HG03520 (cell line): ENCODE measurements at regions not wholly inside any gene's neighbourhood (a gene's known extent, or its start where the extent isn't known, plus 50 kb on each side); places are given as distances from the start of the nearest gene placed in this dataset.

ENCODE experiments used
- ATAC-seq: cut with Tn5 transposase; IDR thresholded peaks from one replicate; pipeline ENCODE4 v1.9.1; 2021; ENCODE audit warnings: mild to moderate bottlenecking, moderate library complexity; ENCODE audit not compliant: unreplicated experiment

DNA sequence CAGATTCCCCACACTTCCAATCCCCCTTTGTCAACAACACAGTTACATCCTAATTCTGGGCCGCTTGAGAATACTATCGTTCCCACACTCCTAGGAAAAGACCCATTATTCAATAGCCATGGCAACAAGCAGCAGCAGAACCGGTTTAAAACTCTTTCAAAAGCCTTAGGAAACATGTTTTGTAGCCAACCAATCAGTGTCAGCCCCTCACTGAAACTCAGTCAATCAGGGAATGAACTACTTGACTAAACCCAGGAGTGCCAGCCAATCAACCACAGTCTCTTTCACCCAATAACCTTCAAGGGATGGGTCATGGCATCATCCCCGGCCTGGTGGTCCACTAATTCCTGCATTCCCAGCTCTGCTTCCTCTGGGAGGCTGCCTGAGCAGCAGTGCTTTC is 204.8 kb upstream of the HS6ST1 start:
- ATAC-seq, result no peak

DNA sequence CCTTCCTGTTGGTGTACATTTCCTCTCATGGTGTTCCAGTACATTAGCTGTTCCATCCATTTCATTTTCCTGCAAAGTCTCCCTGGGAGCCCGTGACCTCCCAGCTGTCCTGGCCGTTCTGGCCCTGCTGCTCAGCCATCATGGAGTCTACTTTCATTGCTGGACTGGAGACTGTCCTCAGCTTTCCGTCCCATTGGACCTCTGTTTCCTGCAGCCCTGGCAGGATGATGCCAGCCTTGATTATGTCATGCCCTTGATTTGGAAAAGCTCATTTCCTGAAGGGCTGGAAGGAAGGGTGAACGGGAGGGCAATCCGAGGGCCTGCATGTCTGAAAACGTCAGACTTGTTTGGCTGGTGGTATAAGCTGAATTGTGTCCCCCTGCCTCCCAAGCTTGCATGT is 205.5 kb upstream of the HS6ST1 start:
- ATAC-seq, result no peak

DNA sequence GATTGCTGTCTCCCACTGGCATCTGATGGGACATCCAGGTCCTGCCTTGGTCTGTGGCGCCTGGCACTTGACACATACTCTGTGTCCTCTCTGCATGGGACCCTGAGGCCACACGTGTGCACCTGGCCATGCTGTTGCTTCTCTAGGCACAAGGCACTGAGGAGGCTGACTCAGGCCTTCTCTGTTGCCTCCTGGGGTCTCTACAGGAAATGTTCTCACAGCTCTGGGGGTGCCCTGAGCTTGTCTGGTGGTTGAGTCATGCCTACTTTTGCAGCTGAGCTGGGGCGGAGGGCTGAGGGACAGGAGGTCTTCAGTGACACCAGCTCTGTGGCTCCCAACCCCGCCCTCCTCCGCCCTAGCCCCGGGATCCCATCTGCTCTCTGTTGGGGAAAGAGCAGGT is 207.0 kb upstream of the HS6ST1 start:
- ATAC-seq, result no peak

DNA sequence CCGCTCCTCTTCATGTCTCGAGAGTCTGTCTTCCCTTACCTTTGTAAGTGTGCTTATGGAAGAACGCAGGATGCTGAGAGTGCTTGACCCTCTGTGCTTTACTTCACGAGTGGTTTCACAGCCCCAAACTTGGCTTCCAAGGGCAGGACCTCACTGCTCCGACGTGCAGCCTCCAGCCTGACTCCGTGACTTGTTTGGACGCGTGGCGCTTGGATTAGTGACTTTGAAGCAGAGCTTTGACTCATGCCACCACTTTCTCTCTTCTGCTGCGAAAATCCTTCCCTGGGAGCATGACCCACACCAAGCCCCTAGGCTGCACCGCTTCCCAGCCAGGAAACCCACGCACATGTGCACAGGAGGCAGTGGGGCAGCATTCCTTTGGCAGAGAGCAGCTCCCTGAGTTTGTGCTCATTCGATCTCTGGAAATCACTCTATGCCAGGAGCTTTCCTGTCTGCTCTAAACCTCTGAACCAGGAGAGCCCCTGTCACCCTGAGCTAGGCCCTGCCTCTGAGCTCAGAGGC is 207.8 kb upstream of the HS6ST1 start:
- no peak for ATAC-seq

DNA sequence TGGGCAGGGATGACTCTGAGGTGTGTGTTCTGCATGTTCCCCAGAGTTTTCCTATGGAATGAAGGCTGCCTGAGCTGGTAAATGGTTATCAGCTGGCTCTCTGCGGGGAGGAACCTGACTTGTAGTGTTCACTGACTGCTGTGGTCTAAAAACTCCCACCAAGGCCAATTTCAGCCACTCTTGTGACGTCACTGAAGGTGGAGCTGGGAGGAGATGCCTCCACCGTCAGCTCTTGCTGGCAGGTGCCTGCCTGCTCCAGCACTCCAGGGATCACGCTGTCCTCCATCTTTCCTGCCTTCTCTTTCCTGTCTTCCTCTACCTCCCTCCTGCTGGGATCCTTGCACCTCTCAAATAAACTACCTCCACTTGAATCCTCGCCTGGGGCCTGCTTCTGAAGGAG is 209.5 kb upstream of the HS6ST1 start:
- no peak for ATAC-seq

DNA sequence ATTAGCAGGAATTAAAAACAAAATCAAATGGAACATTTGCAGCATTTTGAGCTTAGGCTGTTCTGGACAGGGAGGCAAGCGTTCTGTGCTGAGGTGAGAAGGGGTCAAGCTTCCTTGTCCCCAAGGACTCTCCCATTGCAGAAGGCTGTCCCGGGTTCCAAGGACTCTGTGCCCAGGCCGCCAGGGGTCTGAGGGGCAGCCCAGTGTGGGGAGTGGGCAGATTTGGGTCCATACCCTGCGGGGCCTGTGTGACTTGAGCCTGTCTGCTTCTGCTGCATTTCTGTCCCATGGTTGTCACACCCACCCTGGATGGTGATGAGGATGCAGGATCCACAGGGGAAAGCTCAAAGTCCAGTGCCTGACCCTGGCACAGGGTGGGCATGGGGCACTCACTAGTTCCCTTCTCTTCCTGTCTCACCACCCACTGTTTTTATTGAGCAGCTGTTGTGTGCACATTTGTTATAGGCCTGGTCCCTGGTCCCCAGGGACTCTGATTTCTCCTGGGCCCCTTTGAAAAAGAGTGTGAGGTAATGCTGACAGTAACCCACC is 211.4 kb upstream of the HS6ST1 start:
- no peak for ATAC-seq

DNA sequence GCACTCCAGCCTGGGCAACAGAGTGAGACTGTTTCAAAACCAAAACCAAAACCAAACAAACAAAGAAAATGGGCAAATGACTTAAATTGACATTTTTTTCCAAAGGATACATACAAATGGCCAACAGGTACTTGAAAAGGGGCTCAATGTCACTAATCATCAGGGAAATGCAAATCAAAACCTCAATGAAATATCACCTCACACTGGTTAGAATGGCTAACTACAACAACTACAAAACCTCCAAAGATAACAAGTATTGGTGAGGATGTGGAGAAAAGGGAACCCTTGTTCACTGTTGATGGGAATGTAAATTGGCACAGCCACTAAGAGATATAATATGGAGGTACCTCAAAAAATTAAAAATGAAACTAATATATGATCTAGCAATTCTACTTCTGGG is 213.2 kb upstream of the HS6ST1 start:
- no peak for ATAC-seq

DNA sequence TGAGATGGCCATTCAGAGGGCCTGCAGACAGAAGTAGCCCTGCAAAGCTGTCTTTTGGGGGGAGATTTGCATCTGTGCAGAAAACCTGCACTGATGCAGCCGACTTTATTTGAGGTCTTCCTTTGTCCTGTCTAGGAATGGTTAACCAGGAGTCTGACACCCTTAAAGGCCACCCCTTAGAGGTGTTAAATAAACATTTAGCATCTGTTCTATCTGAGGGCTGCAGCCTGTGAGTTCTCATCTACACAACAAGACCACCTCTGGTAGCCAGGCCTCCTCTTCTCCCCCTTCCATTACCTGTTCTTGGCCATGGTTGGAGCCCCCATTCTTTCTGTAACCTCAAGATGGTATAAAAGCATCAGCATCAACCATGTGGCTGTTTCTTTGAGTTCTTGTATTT is 214.4 kb upstream of the HS6ST1 start:
- no peak for ATAC-seq

DNA sequence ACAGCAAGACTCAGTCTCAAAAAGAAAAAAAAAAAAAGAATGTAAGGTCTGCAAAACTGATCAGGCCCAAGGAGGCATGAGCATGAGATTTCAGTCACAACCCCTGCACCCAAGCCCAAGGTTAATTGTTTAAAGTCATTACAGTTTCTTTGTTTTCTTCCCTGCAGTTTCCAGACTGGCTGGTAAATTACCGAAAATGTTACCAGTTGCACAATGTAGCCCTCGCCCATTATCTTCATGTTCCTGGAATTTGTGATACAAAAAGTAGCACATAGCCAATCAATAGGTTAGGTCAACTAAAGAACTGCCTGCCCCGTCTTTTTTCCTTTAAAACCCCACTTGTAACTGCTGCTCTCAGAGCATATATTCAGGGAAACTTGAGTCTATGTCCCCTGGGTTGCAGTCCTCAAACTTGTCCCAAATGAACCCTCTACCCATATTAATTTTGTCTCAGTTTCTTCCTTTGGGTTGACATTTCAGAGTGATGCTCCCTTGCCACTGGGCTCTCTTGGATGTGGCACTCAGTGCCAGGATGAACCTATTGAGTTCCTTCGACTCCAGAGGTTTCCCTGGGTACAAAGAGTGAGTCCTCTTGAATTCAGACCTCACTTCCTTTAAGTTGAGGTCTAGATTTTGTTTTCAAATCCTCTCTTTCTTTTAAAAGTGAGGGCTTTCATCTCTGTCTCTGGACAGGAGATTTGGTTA is 216.2 kb upstream of the HS6ST1 start:
- no peak for ATAC-seq

DNA sequence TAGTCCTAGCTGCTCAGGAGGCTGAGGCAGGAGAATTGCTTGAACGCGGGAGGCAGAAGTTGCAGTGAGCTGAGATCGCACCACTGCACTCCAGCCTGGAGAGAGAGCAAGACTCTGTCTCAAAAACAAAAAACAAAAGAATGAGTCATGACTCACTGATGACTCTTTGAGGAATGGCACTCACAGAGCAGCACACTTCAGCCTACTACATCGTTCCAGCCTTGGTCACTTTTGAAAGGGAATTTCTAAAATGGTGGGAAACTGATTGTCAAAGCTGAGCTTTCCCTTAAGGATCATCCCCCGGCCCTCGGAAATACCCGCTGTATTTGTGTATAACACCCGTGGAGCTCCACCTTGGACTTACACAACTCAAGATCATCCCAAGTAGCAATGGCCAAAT is 217.3 kb upstream of the HS6ST1 start:
- no peak for ATAC-seq

DNA sequence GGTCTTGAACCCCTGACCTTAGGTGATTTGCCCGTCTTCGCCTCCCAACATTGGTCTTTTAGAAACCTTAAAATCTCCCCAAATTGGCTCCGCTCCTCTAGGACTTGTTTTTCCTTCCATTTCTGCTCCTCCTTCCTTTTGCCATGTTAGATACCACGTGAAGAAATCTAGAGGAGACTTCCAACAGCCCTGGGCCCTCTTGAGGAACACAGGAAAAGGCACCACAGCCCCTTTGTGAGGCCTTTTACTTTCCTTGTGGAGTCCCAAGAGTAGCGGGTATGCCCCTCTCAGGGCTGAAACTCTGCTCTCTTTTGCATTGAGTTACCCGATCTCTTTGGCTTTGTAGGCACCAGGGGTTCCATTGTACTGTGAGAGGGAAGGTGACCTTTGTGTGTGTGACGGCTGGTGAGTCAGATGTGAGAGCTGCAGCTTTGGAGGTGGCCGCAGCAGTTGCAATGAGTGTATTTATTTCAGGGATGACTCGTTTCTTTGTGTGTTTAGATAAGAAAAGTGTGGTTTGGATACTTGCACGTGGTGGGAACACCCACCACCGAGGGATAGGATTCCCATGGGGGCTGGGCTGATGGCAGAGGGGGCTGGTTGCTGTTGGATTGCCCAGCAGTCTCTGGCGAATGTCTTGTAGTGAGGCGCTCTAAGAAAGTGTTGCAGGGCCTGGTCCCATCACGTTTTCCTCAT is 218.4 kb upstream of the HS6ST1 start:
- ATAC-seq, result no peak

DNA sequence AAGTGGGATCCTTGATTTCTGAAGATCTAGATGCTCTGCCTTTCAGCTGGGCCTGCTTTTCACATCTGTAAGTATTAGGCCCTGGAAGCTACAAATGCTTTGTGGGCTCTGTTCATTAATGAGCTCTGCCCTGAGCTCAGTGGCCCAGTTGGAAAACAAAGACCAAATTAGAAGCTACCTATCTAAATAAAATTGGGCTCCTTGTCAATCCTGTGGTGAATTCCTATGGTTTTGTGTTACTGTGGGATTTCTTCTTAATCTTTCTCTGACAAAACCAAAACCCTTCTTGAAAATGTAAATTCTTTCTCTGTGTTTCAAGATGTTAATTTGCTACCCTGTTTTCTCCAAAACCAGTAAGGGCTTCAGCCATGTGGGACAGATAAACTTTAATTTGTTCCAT is 219.0 kb upstream of the HS6ST1 start:
- no peak for ATAC-seq

DNA sequence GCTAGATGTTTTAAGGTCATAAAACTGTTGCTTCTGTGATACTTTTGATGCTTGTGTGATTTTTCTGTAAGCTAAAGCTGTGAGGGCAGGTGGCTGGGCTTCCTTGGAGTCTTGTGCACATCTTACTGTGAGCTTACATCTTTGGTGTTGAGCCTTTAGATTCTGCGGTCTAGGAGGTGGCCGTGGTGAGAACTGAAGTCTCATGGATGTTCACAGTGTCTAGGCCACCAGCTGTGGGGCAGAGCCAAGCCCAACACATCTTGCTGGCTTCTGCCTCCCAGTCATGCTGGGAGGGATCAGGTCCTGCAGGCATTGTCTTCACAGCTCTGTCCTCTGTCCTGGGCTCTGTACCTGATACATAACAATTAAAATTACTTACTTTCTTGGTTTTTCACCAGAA is 219.7 kb upstream of the HS6ST1 start:
- ATAC-seq, result no peak

DNA sequence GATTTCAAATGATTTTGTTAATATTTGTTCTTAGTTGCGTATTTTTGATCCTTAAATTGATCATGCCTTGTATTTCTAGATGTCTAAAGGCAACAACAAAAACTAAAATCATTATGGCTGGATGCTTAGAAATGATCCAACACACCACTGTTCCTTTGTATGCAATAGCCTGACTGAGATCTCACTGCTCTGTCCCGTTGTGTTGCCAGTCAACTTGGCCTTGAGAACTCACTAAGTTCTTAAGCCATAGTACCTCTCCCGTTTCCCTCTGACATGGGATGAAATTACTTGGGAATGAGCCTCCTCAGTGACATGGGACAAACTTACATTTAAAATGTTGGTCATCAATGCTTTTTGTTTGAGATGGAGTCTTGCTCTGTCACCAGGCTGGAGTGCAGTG is 222.0 kb upstream of the HS6ST1 start:
- no peak for ATAC-seq

DNA sequence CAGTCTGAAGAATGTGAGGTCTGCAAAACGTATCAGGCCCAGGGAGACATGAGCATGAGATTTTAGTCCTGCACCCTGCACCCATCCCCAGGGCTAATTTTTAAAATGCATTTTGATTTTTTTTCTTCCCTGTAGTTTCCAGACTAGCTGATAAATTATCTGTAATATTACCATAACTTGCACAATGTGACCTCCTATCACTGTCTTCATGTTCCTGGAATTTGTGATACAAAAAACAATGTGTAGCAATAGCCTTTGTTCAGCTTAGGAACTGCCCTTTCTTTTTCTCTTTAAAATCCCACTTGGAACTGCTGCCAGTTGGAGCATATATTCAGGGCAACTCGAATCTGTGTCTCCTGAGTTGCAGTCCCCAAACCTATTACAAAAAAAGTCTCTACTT is 222.8 kb upstream of the HS6ST1 start:
- ATAC-seq, result no peak

DNA sequence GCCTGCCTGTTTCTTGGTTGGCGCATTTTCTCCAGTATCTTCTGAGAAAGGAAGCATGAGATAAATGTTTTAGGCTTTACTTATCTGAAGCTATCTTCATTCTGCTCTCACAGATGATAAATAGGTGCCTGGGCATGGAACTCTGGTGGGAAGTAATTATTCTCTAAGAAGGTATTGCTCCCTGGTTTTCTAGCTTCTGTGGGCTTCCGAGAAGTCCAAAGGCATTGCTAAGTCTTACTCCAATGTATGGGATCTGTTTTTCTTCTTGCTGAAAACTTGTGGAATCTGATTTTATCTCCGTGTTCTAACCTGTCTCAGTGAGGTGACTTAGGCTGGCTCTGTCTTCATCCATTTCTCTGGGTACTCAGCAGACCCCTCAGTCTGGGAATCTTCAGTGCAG is 224.4 kb upstream of the HS6ST1 start:
- ATAC-seq, result no peak

DNA sequence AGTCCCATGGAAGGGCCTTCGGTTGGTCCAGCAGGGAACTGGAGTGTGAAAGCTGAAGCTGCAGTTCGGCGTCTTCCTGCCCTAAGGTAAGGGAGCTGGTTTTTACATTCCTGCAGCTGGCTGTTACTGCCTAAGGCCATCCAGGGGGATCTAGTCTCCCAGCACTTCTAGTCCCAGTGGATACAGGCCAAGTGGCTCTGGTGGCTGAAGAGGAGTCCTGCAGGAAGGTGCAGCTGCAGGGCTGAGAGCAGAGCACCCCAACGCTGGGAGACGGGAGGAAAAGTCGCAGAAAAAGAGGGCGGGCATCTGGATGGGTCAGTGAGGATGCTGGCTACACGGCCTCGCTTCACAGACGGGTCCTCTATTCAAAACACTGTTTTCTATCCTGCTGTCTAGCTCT is 225.0 kb upstream of the HS6ST1 start:
- no peak for ATAC-seq

DNA sequence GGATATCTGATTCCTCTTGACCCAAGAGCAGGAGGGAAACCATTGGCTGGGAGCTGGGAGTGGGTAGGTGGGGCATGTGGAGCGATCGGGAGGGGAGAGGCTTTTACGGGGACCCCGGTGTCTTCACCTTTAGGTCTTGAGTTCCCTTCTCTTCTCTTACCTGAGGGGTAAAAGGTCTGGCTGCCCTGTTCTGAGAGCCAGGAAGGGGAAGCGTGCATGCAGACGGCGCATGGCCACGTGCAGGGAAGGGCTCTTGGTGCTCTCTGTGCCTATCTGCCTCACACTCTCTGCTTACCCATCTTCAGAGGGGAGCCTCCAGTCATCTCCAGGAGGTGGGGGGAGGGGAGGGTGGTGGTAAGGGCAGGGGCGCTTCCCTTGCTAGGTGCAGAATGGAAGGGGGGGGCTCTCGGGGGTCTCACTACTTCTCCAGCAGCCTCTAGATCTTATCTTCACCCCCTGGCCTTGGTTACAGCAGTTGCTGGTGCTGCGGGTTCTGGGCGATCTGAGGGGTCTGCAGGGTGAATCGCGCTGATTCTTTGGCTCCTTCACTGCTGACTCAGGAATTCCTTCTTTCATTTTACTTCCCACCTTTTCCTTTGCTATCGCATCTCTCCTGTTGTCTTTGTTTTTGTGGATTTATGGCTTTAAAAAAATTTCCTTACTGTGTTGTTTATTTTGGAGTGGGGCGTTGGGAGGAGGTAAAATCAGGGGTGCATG is 225.8 kb upstream of the HS6ST1 start:
- ATAC-seq, result no peak

DNA sequence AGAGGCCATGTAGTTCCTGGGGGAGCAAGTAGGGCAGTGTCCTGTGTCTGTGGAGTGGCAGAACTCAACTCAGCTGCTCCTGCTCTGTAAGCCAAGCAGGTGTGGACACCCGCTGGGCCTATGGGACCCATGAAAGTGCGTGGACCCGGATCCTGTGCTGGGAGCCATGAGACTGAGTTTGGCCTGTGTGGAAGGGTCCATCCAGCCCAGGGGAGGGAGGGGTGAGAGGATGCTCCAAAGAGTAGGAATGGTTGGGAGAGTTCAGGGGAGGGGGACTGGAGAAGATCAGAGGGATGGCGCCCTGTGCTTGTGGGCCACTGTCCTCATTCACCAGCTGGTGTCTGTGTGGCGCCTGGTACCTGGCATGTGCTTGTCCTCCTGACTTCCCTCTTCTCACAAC is 226.4 kb upstream of the HS6ST1 start:
- no peak for ATAC-seq

DNA sequence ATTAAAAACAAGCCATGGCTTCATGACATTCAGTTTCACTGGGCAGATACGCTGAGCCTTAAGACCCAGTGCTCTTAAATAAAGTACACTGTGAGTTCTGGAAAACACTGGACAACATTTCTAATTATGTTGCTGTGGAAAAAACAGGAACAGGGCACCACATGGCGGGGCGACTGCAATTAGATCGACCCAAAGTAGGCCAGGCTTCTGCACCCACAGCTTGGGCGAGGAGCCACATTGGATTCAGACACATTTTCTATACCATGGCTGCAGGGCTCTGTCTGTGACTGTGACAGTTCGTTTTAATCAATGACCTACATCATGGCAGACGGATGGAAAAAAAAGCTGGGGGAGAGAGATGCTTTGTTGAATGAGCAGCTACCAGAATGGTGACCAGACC is 227.2 kb upstream of the HS6ST1 start:
- ATAC-seq, result no peak

DNA sequence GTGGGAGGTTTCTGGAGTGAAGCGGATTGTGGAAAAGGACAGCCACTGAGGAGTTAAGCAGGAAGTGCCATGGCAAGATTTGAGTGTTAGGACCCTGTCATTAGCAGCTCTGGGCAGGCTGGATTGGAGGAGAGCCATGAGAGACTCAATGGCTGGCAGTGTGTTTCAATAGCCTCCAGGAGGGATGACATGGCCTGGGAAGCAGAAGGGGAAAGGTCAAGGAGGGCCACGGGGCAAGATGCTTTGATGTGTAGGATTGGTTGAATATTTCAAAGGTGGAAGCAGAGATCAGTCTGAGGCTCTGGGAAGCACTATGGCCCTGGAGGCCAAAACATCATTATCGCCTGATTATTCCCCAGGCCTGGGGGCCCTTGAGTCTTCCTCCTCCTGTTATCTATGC is 229.0 kb upstream of the HS6ST1 start:
- no peak for ATAC-seq

DNA sequence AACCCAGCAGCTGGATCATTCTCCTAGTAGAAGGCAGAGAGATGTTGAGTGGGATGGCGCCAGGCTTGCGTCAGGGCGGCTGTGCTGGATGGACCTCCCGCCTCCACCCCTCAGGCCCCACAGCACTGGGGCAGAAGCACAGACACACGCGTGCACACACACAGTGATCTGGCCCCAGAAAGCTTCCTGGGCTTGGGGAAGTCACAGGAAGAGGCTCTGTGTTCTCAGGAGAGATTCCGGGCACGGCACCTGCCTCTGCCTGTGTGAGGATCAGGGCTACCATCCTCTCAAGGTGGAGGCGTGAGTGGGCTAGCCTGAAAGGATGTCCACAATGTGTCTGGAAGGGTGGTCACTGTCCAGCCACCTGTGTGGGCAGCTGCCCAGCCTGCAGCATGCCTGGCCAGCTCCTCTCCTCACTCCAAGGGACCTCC is 229.8 kb upstream of the HS6ST1 start:
- no peak for ATAC-seq
